Progenitor cell of endocrine pancreas (in vitro differentiated cells): ENCODE measurements at regions not wholly inside any gene's neighbourhood (a gene's known extent, or its start where the extent isn't known, plus 50 kb on each side); places are given as distances from the start of the nearest gene placed in this dataset.

Experiments used
- DNase-seq: peaks from one replicate; pipeline ENCODE4 v3.0.0; 2021; ENCODE audit warnings: low spot score; ENCODE audit not compliant: unreplicated experiment
- H3K27ac Mint-ChIP-seq: 2 replicates; pipeline ENCODE4 v1.8.0; 2021; ENCODE audit warnings: mild to moderate bottlenecking, moderate library complexity, mixed read lengths
- H3K27me3 Mint-ChIP-seq: 2 replicates; pipeline ENCODE4 v1.8.0; 2021; ENCODE audit warnings: mixed read lengths
- H3K36me3 Mint-ChIP-seq: 2 replicates; pipeline ENCODE4 v1.8.0; 2022; ENCODE audit warnings: mixed read lengths; ENCODE audit not compliant: insufficient read depth
- H3K4me1 Mint-ChIP-seq: 2 replicates; pipeline ENCODE4 v1.8.0; 2021; ENCODE audit warnings: low read depth, mixed read lengths
- H3K4me3 Mint-ChIP-seq: 2 replicates; pipeline ENCODE4 v1.8.0; 2021; ENCODE audit warnings: low read depth, mild to moderate bottlenecking, moderate library complexity, mixed read lengths
- H3K9me3 Mint-ChIP-seq: 2 replicates; pipeline ENCODE4 v1.8.0; 2021; ENCODE audit warnings: low read depth, mixed read lengths
- CTCF ChIP-seq: fragments of 200-600 bp; sonication (generic); IDR thresholded peaks from one replicate; pipeline ENCODE4 v1.5.0; 2021; ENCODE audit warnings: antibody characterized with exemption, mild to moderate bottlenecking; ENCODE audit not compliant: unreplicated experiment

- H3K4me1 Mint-ChIP-seq = peaks cover 13% of the 10 kb centered on the region
- TF ChIP-seq CTCF = no peak
- H3K27me3 Mint-ChIP-seq = no peaks in the 10 kb centered on the region
- no peaks in the 10 kb centered on the region for H3K9me3 Mint-ChIP-seq
- no peak for DNase-seq
- H3K27ac Mint-ChIP-seq = no peak overlapping the region
- no peaks in the 10 kb centered on the region for H3K36me3 Mint-ChIP-seq
- no peak overlapping the region for H3K4me3 Mint-ChIP-seq
Observed at GRCh38 chr6:104506429-104506828, 353.3 kb downstream of the HACE1 start.

- Mint-ChIP-seq H3K9me3 (no peaks in the 10 kb centered on the region), H3K27me3 (no peaks in the 10 kb centered on the region), H3K4me1 (peaks cover 10% of the 10 kb centered on the region), H3K36me3 (no peaks in the 10 kb centered on the region), H3K4me3 (no peak overlapping the region), H3K27ac (no peak overlapping the region)
- no peak for TF ChIP-seq CTCF
- DNase-seq = no peak
Observed at GRCh38 chr6:104505838-104506237, 353.9 kb downstream of the HACE1 start.

- H3K27me3 Mint-ChIP-seq = no peaks in the 10 kb centered on the region
- H3K27ac Mint-ChIP-seq = no peak overlapping the region
- no peak for TF ChIP-seq CTCF
- no peaks in the 10 kb centered on the region for H3K9me3 Mint-ChIP-seq
- H3K36me3 Mint-ChIP-seq = no peaks in the 10 kb centered on the region
- H3K4me3 Mint-ChIP-seq = no peak overlapping the region
- H3K4me1 Mint-ChIP-seq = no peaks in the 10 kb centered on the region
- no peak for DNase-seq
Observed at GRCh38 chr6:104500265-104500664, 359.5 kb downstream of the HACE1 start.

- Mint-ChIP-seq H3K27ac (no peak overlapping the region), H3K9me3 (no peaks in the 10 kb centered on the region), H3K4me1 (no peaks in the 10 kb centered on the region), H3K27me3 (no peaks in the 10 kb centered on the region), H3K36me3 (no peaks in the 10 kb centered on the region), H3K4me3 (no peak overlapping the region)
- TF ChIP-seq CTCF = no peak
- DNase-seq = no peak
Observed at GRCh38 chr6:104486035-104486434, 373.7 kb downstream of the HACE1 start.

- TF ChIP-seq CTCF = no peak
- no peaks in the 10 kb centered on the region for H3K27me3 Mint-ChIP-seq
- DNase-seq = no peak
- no peak overlapping the region for H3K4me3 Mint-ChIP-seq
- no peaks in the 10 kb centered on the region for H3K9me3 Mint-ChIP-seq
- H3K4me1 Mint-ChIP-seq = no peaks in the 10 kb centered on the region
- H3K27ac Mint-ChIP-seq = no peak overlapping the region
- H3K36me3 Mint-ChIP-seq = no peaks in the 10 kb centered on the region
Observed at GRCh38 chr6:104484626-104485025, 375.1 kb downstream of the HACE1 start.
